Mesodermal cell (in vitro differentiated cells): ENCODE measurements at regions not wholly inside any gene's neighbourhood (a gene's known extent, or its start where the extent isn't known, plus 50 kb on each side); places are given as distances from the start of the nearest gene placed in this dataset.

ENCODE experiments used
- H3K27ac ChIP-seq: 2 replicates; pipeline ENCODE4 v1.7.0; 2013; ENCODE audit warnings: mild to moderate bottlenecking, low read depth, low read length, moderate library complexity; ENCODE audit not compliant: severe bottlenecking
- H3K36me3 ChIP-seq: 2 replicates; pipeline ENCODE4 v1.7.1; 2013; ENCODE audit warnings: mild to moderate bottlenecking, low read length, moderate library complexity; ENCODE audit not compliant: control insufficient read depth, insufficient read depth
- H3K4me1 ChIP-seq: one replicate; pipeline ENCODE4 v1.7.1; 2013; ENCODE audit warnings: mild to moderate bottlenecking, low read length; ENCODE audit not compliant: insufficient read depth, control insufficient read depth, poor library complexity, severe bottlenecking
- H3K4me3 ChIP-seq: 2 replicates; pipeline ENCODE4 v1.7.0; 2013; ENCODE audit warnings: low read length, control low read depth, mild to moderate bottlenecking; ENCODE audit not compliant: insufficient read depth, poor library complexity, severe bottlenecking; ENCODE audit errors: extremely low read depth
- H3K9me3 ChIP-seq: 2 replicates; pipeline ENCODE4 v1.7.1; 2013; ENCODE audit warnings: mild to moderate bottlenecking, low read length, moderate library complexity; ENCODE audit not compliant: control insufficient read depth
- WGBS, 2 experiments: methylation state at CpG; one replicate each; pipeline ENCODE4 v1.1.5; 2013; ENCODE audit warnings: missing lambda C conversion rate in 2 of 2; ENCODE audit not compliant: insufficient coverage in 2 of 2; 5-methylcytosine and 5-hydroxymethylcytosine counted together

- 93 to 100% methylated on average over 3 to 5 of the region's 11 CpGs for WGBS, 2 experiments
Observed at GRCh38 chr5:175579742-175580432, 78.0 kb upstream of the HRH2 start.

DNA sequence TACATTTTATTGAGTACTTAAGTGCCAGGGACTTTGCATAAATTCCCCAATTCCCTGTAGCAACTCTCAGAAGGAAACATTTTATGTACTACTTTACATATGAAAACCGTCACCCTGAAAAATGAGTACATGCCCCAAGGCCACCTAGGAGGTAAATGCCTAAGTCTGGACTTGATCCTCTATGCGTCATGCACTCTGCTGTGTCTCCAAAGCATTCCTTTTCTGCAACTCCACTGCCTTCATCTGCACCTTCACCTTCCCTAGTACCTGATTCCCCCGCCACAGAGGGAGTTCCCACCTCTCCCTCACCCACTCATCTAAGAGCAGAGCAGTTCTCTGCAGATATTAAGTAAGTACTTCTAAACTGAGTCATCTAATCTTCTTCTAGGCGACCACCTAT, 75.2 kb upstream of the HRH2 start:
- H3K9me3 ChIP-seq = peaks cover 5% of the 10 kb centered on the region
- H3K36me3 ChIP-seq = no peaks in the 10 kb centered on the region
- no peak overlapping the region for H3K4me3 ChIP-seq
- no peak overlapping the region for H3K27ac ChIP-seq
- peaks cover 4% of the 10 kb centered on the region for H3K4me1 ChIP-seq
- WGBS, 2 experiments = 90 to 100% methylated on average over 3 of the region's 4 CpGs

More at GRCh38 chr5:175579742-175580432, 78.0 kb upstream of the HRH2 start:
- H3K9me3 ChIP-seq = peaks cover 5% of the 10 kb centered on the region
- H3K4me3 ChIP-seq = no peak overlapping the region
- H3K27ac ChIP-seq = peak overlapping the region; percentile 29
- H3K36me3 ChIP-seq = no peaks in the 10 kb centered on the region
- peaks cover 4% of the 10 kb centered on the region for H3K4me1 ChIP-seq

- Histone ChIP-seq H3K9me3 (peaks cover 11% of the 10 kb centered on the region), H3K27ac (no peak overlapping the region), H3K36me3 (no peaks in the 10 kb centered on the region), H3K4me1 (peaks cover 16% of the 10 kb centered on the region), H3K4me3 (no peak overlapping the region)
- 79 to 81% methylated on average over 4 to 5 of the region's 5 CpGs for WGBS, 2 experiments
Observed at GRCh38 chr5:175585567-175585966, 72.3 kb upstream of the HRH2 start.

DNA sequence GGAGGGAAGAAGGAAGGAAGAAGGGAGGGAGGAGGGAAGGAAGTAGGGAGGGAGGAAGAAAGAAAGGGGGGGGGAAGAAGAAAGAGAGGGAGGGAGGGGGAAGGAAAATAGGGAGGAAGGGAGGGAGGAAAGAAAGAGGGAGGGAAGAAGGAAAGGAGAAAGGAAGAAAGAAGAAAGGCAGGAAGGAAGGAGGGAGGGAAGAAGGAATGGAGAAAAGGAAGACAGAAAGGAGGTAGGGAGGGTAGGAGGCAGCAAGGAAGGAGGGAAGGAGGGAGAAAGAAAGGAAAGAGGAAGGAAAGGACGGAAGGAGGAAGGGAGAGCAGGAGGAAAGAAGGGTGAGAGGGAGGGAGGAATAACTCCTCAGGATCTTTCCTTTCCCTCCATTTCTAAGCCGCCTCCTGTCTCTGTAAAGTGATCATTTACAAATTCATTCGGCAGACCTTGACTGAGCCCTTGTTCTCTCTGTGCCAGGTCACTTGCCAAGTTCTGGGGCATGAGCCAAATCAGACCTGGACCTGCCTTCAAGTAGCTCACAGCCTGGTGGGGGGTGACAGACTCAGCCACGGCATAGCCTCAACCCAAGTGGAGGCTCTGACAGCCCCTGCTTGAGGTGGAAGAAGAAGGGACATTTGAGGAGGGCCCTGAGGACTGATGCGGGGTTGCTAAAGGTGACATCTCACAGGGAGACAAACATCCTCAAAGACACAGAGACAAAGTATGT, 69.0 kb upstream of the HRH2 start:
- Histone ChIP-seq H3K4me3 (no peak overlapping the region), H3K4me1 (peaks cover 29% of the 10 kb centered on the region), H3K36me3 (no peaks in the 10 kb centered on the region), H3K27ac (no peak overlapping the region), H3K9me3 (peaks cover 6% of the 10 kb centered on the region)
- WGBS, 2 experiments = 79 to 94% methylated on average over 3 to 5 of the region's 5 CpGs

DNA sequence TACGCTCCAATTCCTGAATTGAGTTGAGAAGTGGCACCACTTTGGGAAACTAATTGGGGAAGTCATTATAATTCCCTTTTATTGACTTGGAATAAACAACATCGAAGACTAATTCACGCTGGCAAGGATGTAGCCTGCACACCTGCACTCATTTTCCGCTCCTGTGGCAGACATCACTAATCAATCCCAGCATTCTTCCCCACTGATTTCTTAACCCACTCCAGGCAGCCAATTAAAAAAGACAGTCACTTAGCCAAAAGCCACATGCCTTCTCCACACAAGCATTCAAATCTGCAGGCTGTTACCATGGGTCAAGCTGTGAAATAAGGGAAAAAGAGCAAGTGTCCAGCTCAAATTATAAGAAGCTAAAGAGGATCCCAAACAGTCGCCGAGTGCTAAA, 68.2 kb upstream of the HRH2 start:
- Histone ChIP-seq H3K27ac (peak overlapping the region; percentile 90), H3K4me1 (peaks cover 29% of the 10 kb centered on the region), H3K4me3 (no peak overlapping the region), H3K9me3 (peaks cover 6% of the 10 kb centered on the region), H3K36me3 (no peaks in the 10 kb centered on the region)
- 97 to 98% methylated on average over 5 to 6 of the region's 6 CpGs for WGBS, 2 experiments

DNA sequence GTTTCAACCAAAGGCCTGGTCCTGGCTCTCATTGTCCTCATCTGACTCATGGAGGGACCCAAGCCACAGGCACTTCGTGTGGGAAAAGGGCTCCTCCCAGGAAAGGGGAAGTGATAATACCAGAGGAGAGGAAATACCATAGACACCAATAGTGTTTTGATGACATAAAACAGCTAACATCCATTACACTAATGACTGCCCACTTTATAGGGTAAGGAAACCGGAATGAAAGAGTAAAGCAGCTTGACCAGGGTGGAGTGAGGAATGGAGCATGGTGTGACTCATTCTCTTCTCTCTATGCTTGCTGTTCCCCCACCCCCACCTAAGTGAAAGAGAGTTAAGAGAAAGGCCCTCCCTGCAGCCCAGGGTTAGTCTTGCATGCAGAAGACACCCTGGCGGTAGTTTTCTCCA, 67.4 kb upstream of the HRH2 start:
- Histone ChIP-seq H3K4me3 (no peak overlapping the region), H3K27ac (peak overlapping the region; percentile 90), H3K36me3 (no peaks in the 10 kb centered on the region), H3K4me1 (peaks cover 29% of the 10 kb centered on the region), H3K9me3 (peaks cover 6% of the 10 kb centered on the region)
- WGBS, 2 experiments = 45 to 50% methylated on average over 1 to 2 of the region's 3 CpGs

- Histone ChIP-seq H3K9me3 (peaks cover 6% of the 10 kb centered on the region), H3K36me3 (no peaks in the 10 kb centered on the region), H3K27ac (peak overlapping the region; percentile 90), H3K4me1 (peaks cover 29% of the 10 kb centered on the region), H3K4me3 (no peak overlapping the region)
- WGBS, 2 experiments = 94 to 97% methylated on average over 2 of the region's 4 CpGs
Observed at GRCh38 chr5:175591293-175591692, 66.6 kb upstream of the HRH2 start.

- Histone ChIP-seq H3K4me1 (peaks cover 27% of the 10 kb centered on the region), H3K36me3 (no peaks in the 10 kb centered on the region), H3K27ac (no peak overlapping the region), H3K9me3 (peaks cover 6% of the 10 kb centered on the region), H3K4me3 (no peak overlapping the region)
Observed at GRCh38 chr5:175593794-175594193, 64.1 kb upstream of the HRH2 start.

DNA sequence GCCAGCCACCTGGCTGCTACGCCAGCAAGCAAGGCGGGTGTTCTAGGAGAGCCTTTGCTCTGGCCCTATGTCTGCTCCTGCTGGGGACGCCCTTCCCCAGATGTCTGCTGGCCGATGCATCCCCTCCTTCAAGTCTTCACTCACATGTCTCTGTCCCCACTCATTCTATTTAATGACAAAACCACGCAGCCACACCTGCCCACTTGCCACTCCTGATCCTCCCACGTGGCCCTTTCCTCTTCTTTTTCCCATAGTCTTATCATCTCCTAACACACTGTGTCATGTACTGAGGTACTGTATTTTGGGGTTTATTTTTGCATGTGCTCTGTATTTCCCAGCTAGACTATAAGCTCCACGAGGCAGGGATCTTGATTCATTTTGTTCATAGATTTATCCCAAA, 62.0 kb upstream of the HRH2 start:
- Histone ChIP-seq H3K4me3 (no peak overlapping the region), H3K36me3 (no peaks in the 10 kb centered on the region), H3K27ac (no peak overlapping the region), H3K4me1 (peaks cover 14% of the 10 kb centered on the region), H3K9me3 (no peaks in the 10 kb centered on the region)
- 89 to 93% methylated on average over 5 to 6 of the region's 7 CpGs for WGBS, 2 experiments

- 55 to 65% methylated on average over 4 to 5 of the region's 9 CpGs for WGBS, 2 experiments
- H3K36me3 ChIP-seq = no peaks in the 10 kb centered on the region
Observed at GRCh38 chr5:175596761-175597189, 61.1 kb upstream of the HRH2 start.

GRCh38 chr5:175597718-175598117, 60.2 kb upstream of the HRH2 start:
- no peak overlapping the region for H3K27ac ChIP-seq
- H3K36me3 ChIP-seq = no peaks in the 10 kb centered on the region
- peaks cover 5% of the 10 kb centered on the region for H3K4me1 ChIP-seq
- H3K9me3 ChIP-seq = no peaks in the 10 kb centered on the region
- no peak overlapping the region for H3K4me3 ChIP-seq
- whole genome bisulfite sequencing, 2 experiments = 69 to 88% methylated on average over 6 of the region's 7 CpGs

More at GRCh38 chr5:175596761-175597189, 61.1 kb upstream of the HRH2 start:
- Histone ChIP-seq H3K4me1 (peaks cover 6% of the 10 kb centered on the region), H3K9me3 (no peaks in the 10 kb centered on the region), H3K4me3 (no peak overlapping the region), H3K27ac (no peak overlapping the region)
